Thymus (tissue), 11 donors: ENCODE measurements at regions not wholly inside any gene's neighbourhood (a gene's known extent, or its start where the extent isn't known, plus 50 kb on each side); places are given as distances from the start of the nearest gene placed in this dataset.

Experiments
- DNase-seq, 9 donors: peaks; one replicate each; pipeline ENCODE4 v3.0.0-alpha.2; 2013; ENCODE audit warnings: low spot score in 9 of 9, low read depth in 6 of 9, missing footprints in 1 of 9
- H3K27ac ChIP-seq, 2 donors: one replicate each; pipeline ENCODE4 v1.5.1; 2013; ENCODE audit warnings: control low read depth in 1 of 2, low read depth in 1 of 2, low read length in 1 of 2, mild to moderate bottlenecking in 1 of 2, moderate library complexity in 1 of 2
- H3K27me3 ChIP-seq, 2 donors: one replicate each; pipeline ENCODE4 v1.5.1; 2013; ENCODE audit warnings: low read length in 1 of 2; ENCODE audit not compliant: control insufficient read depth in 2 of 2, insufficient read depth in 1 of 2
- H3K36me3 ChIP-seq, 2 donors: one replicate each; pipeline ENCODE4 v1.5.1; 2013; ENCODE audit warnings: low read length in 1 of 2, mild to moderate bottlenecking in 1 of 2, moderate library complexity in 1 of 2; ENCODE audit not compliant: control insufficient read depth in 2 of 2, insufficient read depth in 2 of 2
- H3K4me1 ChIP-seq, 2 donors: one replicate each; pipeline ENCODE4 v1.5.1; 2013; ENCODE audit warnings: low read length in 2 of 2; ENCODE audit not compliant: control insufficient read depth in 2 of 2, insufficient read depth in 2 of 2
- H3K4me3 ChIP-seq, 2 donors: one replicate each; pipeline ENCODE4 v1.5.1; 2013; ENCODE audit warnings: low read length in 2 of 2, control low read depth in 1 of 2, mild to moderate bottlenecking in 1 of 2
- H3K9me3 ChIP-seq, 2 donors: one replicate each; pipeline ENCODE4 v1.5.1; 2013; ENCODE audit warnings: low read length in 1 of 2, mild to moderate bottlenecking in 1 of 2; ENCODE audit not compliant: control insufficient read depth in 2 of 2, insufficient read depth in 1 of 2
- WGBS: extraction: QIAGEN DNeasy Blood & Tissue Kit; methylation state at CpG from one replicate; pipeline ENCODE4 v1.1.7; 2013; 5-methylcytosine and 5-hydroxymethylcytosine counted together
- donor health status: healthy.

GRCh38 chr10:70939441-70940003 is 51.2 kb upstream of the PCBD1 start:
- H3K27me3 ChIP-seq = no peaks in the 10 kb centered on the region
- H3K4me1 ChIP-seq = peaks cover 0 to 4% of the 10 kb centered on the region in 2 donors
- no peaks in the 10 kb centered on the region for H3K36me3 ChIP-seq
- no peak for DNase-seq
- no peak overlapping the region for H3K4me3 ChIP-seq
- H3K27ac ChIP-seq = no peak overlapping the region
- 83% methylated on average over 1 of the region's 1 CpG for WGBS
- no peaks in the 10 kb centered on the region for H3K9me3 ChIP-seq

- no peak overlapping the region for H3K4me3 ChIP-seq
- 66% methylated on average over 6 of the region's 6 CpGs for WGBS
- no peaks in the 10 kb centered on the region for H3K27me3 ChIP-seq
- no peaks in the 10 kb centered on the region for H3K9me3 ChIP-seq
- H3K4me1 ChIP-seq = peaks cover 0 to 4% of the 10 kb centered on the region in 2 donors
- DNase-seq = no peak
- H3K36me3 ChIP-seq = no peaks in the 10 kb centered on the region
- no peak overlapping the region for H3K27ac ChIP-seq
Measured at GRCh38 chr10:70940834-70941568, 52.6 kb upstream of the PCBD1 start.

GRCh38 chr10:70942125-70942524 is 53.8 kb upstream of the PCBD1 start:
- Histone ChIP-seq H3K27ac (no peak overlapping the region), H3K4me1 (peaks cover 0 to 4% of the 10 kb centered on the region in 2 donors), H3K36me3 (no peaks in the 10 kb centered on the region), H3K27me3 (no peaks in the 10 kb centered on the region), H3K9me3 (no peaks in the 10 kb centered on the region), H3K4me3 (no peak overlapping the region)
- 88% methylated on average over 6 of the region's 6 CpGs for WGBS
- no peak for DNase-seq

GRCh38 chr10:70942725-70943124 is 54.4 kb upstream of the PCBD1 start:
- H3K4me3 ChIP-seq = no peak overlapping the region
- 95% methylated on average over 3 of the region's 3 CpGs for WGBS
- peaks cover 0 to 4% of the 10 kb centered on the region in 2 donors for H3K4me1 ChIP-seq
- DNase-seq = no peak
- no peaks in the 10 kb centered on the region for H3K27me3 ChIP-seq
- H3K36me3 ChIP-seq = no peaks in the 10 kb centered on the region
- H3K9me3 ChIP-seq = no peaks in the 10 kb centered on the region
- H3K27ac ChIP-seq = no peak overlapping the region

GRCh38 chr10:70943249-70943648 is 54.9 kb upstream of the PCBD1 start:
- H3K9me3 ChIP-seq = no peaks in the 10 kb centered on the region
- H3K27me3 ChIP-seq = no peaks in the 10 kb centered on the region
- H3K4me1 ChIP-seq = peaks cover 0 to 4% of the 10 kb centered on the region in 2 donors
- WGBS = 93% methylated on average over 4 of the region's 4 CpGs
- H3K4me3 ChIP-seq = no peak overlapping the region
- DNase-seq = no peak
- H3K36me3 ChIP-seq = no peaks in the 10 kb centered on the region
- no peak overlapping the region for H3K27ac ChIP-seq

- 92% methylated on average over 14 of the region's 14 CpGs for WGBS
- Histone ChIP-seq H3K9me3 (no peaks in the 10 kb centered on the region), H3K4me1 (peaks cover 0 to 2% of the 10 kb centered on the region in 2 donors), H3K36me3 (no peaks in the 10 kb centered on the region), H3K4me3 (no peak overlapping the region), H3K27me3 (no peaks in the 10 kb centered on the region), H3K27ac (no peak overlapping the region)
- no peak for DNase-seq
Measured at GRCh38 chr10:70943841-70944466, 55.6 kb upstream of the PCBD1 start.

- DNase-seq = no peak
- H3K27me3 ChIP-seq = no peaks in the 10 kb centered on the region
- no peaks in the 10 kb centered on the region for H3K4me1 ChIP-seq
- H3K27ac ChIP-seq = no peak overlapping the region
- H3K4me3 ChIP-seq = no peak overlapping the region
- H3K9me3 ChIP-seq = no peaks in the 10 kb centered on the region
- WGBS = 95% methylated on average over 5 of the region's 5 CpGs
- H3K36me3 ChIP-seq = no peaks in the 10 kb centered on the region
Measured at GRCh38 chr10:70950037-70950436, 61.7 kb upstream of the PCBD1 start.

- Histone ChIP-seq H3K4me3 (no peak overlapping the region), H3K36me3 (no peaks in the 10 kb centered on the region), H3K9me3 (no peaks in the 10 kb centered on the region), H3K4me1 (no peaks in the 10 kb centered on the region), H3K27me3 (no peaks in the 10 kb centered on the region), H3K27ac (no peak overlapping the region)
- DNase-seq = no peak
- WGBS = 96% methylated on average over 1 of the region's 1 CpG
Measured at GRCh38 chr10:70950801-70951200, 62.4 kb upstream of the PCBD1 start.

GRCh38 chr10:70952401-70952800 is 64.0 kb upstream of the PCBD1 start:
- no peaks in the 10 kb centered on the region for H3K36me3 ChIP-seq
- H3K27me3 ChIP-seq = no peaks in the 10 kb centered on the region
- no peak overlapping the region for H3K27ac ChIP-seq
- H3K4me3 ChIP-seq = no peak overlapping the region
- 92% methylated on average over 4 of the region's 4 CpGs for WGBS
- DNase-seq = no peak
- H3K9me3 ChIP-seq = no peaks in the 10 kb centered on the region
- H3K4me1 ChIP-seq = no peaks in the 10 kb centered on the region
